K562 (cell line): ENCODE measurements at regions not wholly inside any gene's neighbourhood (a gene's known extent, or its start where the extent isn't known, plus 50 kb on each side); places are given as distances from the start of the nearest gene placed in this dataset.
A peak's percentile ranks its signal among the peaks of the same experiment; 100 is the strongest.

Experiments
- BCOR ChIP-seq: fragments of 450-650 bp; IDR thresholded peaks from 2 replicates; pipeline ENCODE4 v1.6.1; 2016
- DACH1 ChIP-seq: fragments of 450-650 bp; IDR thresholded peaks from 2 replicates; pipeline ENCODE4 v1.6.1; 2018; ENCODE audit not compliant: partially characterized antibody
- GABPB1 ChIP-seq: sonication (generic); formaldehyde crosslinking; IDR thresholded peaks from 2 replicates; pipeline ENCODE4 v1.8.0; 2022; ENCODE audit warnings: mild to moderate bottlenecking, missing genetic modification reagents
- NR2C2 ChIP-seq, 2 experiments: fragments of 200-800 bp in 1 of 2; sonication (Bioruptor generic) in 1 of 2; sonication (generic) in 1 of 2; formaldehyde crosslinking in 1 of 2; IDR thresholded peaks; 2 replicates each; pipeline versions ENCODE4 v1.6.1 to v1.8.0; 2016 to 2022; ENCODE audit warnings: mild to moderate bottlenecking in 1 of 2, missing compliant biosample characterization in 1 of 2, missing genetic modification characterization in 1 of 2, missing genetic modification reagents in 1 of 2
- SPI1 ChIP-seq: IDR thresholded peaks from 2 replicates; pipeline ENCODE4 v1.6.1; 2011; ENCODE audit warnings: low read depth, low read length, control low read depth, borderline replicate concordance
- U2AF2 ChIP-seq: fragments of 200-400 bp; formaldehyde crosslinking; optimal IDR thresholded peaks from 2 replicates; pipeline ENCODE3; 2017; ENCODE audit warnings: low read depth, mild to moderate bottlenecking, low read length
- ZNF134 ChIP-seq: fragments of 250-450 bp; sonication (Bioruptor Pico); conservative IDR thresholded peaks from 2 replicates; pipeline ENCODE4 v1.4.0; 2020
- ZNF586 ChIP-seq: fragments of 450-650 bp; formaldehyde crosslinking; conservative IDR thresholded peaks from 2 replicates; pipeline ENCODE4 v1.4.0; 2020; ENCODE audit warnings: mild to moderate bottlenecking, moderate library complexity
- ZNF695 ChIP-seq: fragments of 450-650 bp; formaldehyde crosslinking; IDR thresholded peaks from 2 replicates; pipeline ENCODE4 v1.4.0; 2020; ENCODE audit warnings: mild to moderate bottlenecking, moderate library complexity
- ZNF75A ChIP-seq: fragments of 450-650 bp; formaldehyde crosslinking; IDR thresholded peaks from 2 replicates; pipeline ENCODE4 v1.4.0; 2020; ENCODE audit warnings: mild to moderate bottlenecking
- ZNF766 ChIP-seq: fragments of 200-800 bp; sonication (Bioruptor generic); conservative IDR thresholded peaks from 2 replicates; pipeline ENCODE4 v1.6.1; 2016; ENCODE audit warnings: missing genetic modification characterization, missing compliant biosample characterization
- TF ChIP-seq, protein P1 (sequence below): sonication (generic); formaldehyde crosslinking; IDR thresholded peaks from 2 replicates; pipeline ENCODE4 v1.8.0; 2022; ENCODE audit warnings: missing genetic modification reagents, mild to moderate bottlenecking, moderate library complexity, borderline replicate concordance
- TF ChIP-seq, protein P2 (sequence below): fragments of 200-600 bp; sonication (generic); IDR thresholded peaks from one replicate; pipeline ENCODE4 v1.6.1; 2012; ENCODE audit warnings: mild to moderate bottlenecking, low read depth, low read length, inconsistent platforms

DNA sequence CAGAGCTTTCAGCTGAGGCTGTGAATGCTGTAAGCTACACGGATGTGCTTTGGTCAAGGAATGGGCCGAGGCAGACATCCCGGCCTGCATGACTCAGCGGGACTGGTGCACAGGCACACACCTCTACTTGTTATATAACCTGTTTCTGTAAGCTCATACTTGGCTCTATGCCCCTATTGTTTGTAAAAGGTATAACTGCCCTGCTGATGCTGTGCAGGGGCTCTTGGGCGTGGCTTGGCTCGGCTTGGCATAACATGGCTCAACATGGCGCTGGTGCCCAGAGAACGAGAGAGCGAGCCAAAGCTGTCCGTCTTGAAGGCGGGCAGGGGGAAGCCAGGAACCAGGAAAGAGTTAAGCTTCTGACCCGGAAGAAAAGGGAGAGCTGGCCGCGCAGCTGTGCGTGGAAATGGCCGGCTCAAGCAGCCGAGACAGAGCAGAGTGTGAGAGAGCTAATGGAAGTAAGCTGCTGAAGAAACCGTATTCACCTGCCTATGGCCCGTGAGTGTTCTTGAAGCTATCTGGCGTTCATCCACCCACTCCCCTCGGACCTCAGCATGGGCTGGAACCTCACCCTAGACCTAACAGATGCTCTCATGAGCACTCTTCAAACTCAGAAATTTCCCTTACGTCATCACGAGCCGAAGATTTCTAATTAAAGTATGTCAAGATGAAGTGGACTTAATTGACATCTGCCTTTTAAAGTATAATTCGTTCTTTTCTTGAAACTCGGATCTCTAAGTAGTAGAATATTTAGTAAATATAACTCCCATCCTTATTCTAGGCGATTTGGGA, 286.3 kb upstream of the AGA start (continued):
- TF ChIP-seq GABPB1 (CRISPR knock-in tag): peak; percentile 86
- TF ChIP-seq SPI1: no peak
- no peak for TF ChIP-seq ZNF586 (CRISPR knock-in tag)
- peak; percentile 92 for TF ChIP-seq NR2C2 (CRISPR knock-in tag; IDR thresholded peaks at IDR 0.05)
- peak; percentile 95 for TF ChIP-seq NR2C2 (tag; IDR thresholded peaks at IDR 0.05)
- no peak for TF ChIP-seq ZNF75A (CRISPR knock-in tag)
- TF ChIP-seq ZNF695 (CRISPR knock-in tag): no peak
- TF ChIP-seq, protein P1, sequence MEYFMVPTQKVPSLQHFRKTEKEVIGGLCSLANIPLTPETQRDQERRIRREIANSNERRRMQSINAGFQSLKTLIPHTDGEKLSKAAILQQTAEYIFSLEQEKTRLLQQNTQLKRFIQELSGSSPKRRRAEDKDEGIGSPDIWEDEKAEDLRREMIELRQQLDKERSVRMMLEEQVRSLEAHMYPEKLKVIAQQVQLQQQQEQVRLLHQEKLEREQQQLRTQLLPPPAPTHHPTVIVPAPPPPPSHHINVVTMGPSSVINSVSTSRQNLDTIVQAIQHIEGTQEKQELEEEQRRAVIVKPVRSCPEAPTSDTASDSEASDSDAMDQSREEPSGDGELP: peak; percentile 46; the same call in 1 of the 2 replicates
- no peak for TF ChIP-seq ZNF766
- TF ChIP-seq DACH1: no peak
- TF ChIP-seq ZNF134 (CRISPR knock-in tag): no peak
- TF ChIP-seq, protein P2, sequence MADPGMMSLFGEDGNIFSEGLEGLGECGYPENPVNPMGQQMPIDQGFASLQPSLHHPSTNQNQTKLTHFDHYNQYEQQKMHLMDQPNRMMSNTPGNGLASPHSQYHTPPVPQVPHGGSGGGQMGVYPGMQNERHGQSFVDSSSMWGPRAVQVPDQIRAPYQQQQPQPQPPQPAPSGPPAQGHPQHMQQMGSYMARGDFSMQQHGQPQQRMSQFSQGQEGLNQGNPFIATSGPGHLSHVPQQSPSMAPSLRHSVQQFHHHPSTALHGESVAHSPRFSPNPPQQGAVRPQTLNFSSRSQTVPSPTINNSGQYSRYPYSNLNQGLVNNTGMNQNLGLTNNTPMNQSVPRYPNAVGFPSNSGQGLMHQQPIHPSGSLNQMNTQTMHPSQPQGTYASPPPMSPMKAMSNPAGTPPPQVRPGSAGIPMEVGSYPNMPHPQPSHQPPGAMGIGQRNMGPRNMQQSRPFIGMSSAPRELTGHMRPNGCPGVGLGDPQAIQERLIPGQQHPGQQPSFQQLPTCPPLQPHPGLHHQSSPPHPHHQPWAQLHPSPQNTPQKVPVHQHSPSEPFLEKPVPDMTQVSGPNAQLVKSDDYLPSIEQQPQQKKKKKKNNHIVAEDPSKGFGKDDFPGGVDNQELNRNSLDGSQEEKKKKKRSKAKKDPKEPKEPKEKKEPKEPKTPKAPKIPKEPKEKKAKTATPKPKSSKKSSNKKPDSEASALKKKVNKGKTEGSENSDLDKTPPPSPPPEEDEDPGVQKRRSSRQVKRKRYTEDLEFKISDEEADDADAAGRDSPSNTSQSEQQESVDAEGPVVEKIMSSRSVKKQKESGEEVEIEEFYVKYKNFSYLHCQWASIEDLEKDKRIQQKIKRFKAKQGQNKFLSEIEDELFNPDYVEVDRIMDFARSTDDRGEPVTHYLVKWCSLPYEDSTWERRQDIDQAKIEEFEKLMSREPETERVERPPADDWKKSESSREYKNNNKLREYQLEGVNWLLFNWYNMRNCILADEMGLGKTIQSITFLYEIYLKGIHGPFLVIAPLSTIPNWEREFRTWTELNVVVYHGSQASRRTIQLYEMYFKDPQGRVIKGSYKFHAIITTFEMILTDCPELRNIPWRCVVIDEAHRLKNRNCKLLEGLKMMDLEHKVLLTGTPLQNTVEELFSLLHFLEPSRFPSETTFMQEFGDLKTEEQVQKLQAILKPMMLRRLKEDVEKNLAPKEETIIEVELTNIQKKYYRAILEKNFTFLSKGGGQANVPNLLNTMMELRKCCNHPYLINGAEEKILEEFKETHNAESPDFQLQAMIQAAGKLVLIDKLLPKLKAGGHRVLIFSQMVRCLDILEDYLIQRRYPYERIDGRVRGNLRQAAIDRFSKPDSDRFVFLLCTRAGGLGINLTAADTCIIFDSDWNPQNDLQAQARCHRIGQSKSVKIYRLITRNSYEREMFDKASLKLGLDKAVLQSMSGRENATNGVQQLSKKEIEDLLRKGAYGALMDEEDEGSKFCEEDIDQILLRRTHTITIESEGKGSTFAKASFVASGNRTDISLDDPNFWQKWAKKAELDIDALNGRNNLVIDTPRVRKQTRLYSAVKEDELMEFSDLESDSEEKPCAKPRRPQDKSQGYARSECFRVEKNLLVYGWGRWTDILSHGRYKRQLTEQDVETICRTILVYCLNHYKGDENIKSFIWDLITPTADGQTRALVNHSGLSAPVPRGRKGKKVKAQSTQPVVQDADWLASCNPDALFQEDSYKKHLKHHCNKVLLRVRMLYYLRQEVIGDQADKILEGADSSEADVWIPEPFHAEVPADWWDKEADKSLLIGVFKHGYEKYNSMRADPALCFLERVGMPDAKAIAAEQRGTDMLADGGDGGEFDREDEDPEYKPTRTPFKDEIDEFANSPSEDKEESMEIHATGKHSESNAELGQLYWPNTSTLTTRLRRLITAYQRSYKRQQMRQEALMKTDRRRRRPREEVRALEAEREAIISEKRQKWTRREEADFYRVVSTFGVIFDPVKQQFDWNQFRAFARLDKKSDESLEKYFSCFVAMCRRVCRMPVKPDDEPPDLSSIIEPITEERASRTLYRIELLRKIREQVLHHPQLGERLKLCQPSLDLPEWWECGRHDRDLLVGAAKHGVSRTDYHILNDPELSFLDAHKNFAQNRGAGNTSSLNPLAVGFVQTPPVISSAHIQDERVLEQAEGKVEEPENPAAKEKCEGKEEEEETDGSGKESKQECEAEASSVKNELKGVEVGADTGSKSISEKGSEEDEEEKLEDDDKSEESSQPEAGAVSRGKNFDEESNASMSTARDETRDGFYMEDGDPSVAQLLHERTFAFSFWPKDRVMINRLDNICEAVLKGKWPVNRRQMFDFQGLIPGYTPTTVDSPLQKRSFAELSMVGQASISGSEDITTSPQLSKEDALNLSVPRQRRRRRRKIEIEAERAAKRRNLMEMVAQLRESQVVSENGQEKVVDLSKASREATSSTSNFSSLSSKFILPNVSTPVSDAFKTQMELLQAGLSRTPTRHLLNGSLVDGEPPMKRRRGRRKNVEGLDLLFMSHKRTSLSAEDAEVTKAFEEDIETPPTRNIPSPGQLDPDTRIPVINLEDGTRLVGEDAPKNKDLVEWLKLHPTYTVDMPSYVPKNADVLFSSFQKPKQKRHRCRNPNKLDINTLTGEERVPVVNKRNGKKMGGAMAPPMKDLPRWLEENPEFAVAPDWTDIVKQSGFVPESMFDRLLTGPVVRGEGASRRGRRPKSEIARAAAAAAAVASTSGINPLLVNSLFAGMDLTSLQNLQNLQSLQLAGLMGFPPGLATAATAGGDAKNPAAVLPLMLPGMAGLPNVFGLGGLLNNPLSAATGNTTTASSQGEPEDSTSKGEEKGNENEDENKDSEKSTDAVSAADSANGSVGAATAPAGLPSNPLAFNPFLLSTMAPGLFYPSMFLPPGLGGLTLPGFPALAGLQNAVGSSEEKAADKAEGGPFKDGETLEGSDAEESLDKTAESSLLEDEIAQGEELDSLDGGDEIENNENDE: no peak
- no peak for TF ChIP-seq BCOR
- TF ChIP-seq U2AF2: no peak
